ENCODE measurements at regions not wholly inside any gene's neighbourhood (a gene's known extent, or its start where the extent isn't known, plus 50 kb on each side); places are given as distances from the start of the nearest gene placed in this dataset.

DNA sequence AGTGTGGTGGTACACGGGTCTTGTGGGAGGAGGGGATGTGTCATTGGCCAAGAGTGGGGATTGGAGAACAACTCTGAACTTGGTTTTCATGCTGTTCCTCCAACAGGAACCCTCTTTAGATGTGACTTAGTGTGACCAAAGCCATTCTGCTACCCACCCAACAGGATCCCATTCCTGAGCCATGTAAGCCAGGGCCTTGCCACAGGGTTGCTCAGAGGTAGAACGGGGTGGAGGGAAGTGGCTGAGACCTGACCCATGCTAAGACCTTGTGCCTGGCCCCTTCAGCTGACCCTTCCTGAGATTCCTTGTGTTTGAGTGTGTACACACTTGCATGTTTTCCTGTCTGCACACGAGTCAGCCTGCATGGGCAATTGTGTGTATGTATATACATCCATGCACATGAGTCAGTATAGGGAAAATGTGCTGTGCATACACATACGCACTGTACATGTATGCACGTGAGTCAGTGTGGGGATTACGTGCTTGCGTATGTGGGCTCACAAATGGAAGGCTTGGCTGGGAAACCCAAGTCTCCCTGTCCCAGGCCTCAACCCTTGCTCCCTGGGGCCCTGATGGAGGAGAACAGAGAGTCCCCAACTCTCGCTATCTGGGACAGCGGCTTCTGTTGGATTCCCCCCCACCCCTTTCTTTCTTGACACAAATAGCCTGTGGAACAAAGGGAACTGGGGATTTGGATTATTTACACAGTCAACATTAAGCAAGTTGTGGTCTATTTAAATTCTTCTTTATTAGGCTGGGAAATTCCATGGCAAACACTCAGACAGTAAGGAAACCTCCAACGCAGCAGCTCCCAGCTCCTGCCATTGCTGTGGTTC lies 339.8 kb downstream of the DYSF start (continued):
- TF ChIP-seq, protein P1, sequence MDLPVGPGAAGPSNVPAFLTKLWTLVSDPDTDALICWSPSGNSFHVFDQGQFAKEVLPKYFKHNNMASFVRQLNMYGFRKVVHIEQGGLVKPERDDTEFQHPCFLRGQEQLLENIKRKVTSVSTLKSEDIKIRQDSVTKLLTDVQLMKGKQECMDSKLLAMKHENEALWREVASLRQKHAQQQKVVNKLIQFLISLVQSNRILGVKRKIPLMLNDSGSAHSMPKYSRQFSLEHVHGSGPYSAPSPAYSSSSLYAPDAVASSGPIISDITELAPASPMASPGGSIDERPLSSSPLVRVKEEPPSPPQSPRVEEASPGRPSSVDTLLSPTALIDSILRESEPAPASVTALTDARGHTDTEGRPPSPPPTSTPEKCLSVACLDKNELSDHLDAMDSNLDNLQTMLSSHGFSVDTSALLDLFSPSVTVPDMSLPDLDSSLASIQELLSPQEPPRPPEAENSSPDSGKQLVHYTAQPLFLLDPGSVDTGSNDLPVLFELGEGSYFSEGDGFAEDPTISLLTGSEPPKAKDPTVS (IDR thresholded peaks at IDR 0.05; ENCODE audit: low read depth, low read length) = no peak
- TF ChIP-seq, protein P2, sequence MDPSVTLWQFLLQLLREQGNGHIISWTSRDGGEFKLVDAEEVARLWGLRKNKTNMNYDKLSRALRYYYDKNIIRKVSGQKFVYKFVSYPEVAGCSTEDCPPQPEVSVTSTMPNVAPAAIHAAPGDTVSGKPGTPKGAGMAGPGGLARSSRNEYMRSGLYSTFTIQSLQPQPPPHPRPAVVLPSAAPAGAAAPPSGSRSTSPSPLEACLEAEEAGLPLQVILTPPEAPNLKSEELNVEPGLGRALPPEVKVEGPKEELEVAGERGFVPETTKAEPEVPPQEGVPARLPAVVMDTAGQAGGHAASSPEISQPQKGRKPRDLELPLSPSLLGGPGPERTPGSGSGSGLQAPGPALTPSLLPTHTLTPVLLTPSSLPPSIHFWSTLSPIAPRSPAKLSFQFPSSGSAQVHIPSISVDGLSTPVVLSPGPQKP (IDR thresholded peaks at IDR 0.05; ENCODE audit: low read depth, low read length) = no peak
- TF ChIP-seq, protein P3, sequence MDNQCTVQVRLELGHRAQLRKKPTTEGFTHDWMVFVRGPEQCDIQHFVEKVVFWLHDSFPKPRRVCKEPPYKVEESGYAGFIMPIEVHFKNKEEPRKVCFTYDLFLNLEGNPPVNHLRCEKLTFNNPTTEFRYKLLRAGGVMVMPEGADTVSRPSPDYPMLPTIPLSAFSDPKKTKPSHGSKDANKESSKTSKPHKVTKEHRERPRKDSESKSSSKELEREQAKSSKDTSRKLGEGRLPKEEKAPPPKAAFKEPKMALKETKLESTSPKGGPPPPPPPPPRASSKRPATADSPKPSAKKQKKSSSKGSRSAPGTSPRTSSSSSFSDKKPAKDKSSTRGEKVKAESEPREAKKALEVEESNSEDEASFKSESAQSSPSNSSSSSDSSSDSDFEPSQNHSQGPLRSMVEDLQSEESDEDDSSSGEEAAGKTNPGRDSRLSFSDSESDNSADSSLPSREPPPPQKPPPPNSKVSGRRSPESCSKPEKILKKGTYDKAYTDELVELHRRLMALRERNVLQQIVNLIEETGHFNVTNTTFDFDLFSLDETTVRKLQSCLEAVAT (IDR thresholded peaks at IDR 0.05) = no peak
- TF ChIP-seq SUPT20H (IDR thresholded peaks at IDR 0.05; ENCODE audit: borderline replicate concordance, control insufficient read depth, low read depth, low read length) (no peak), ZNF24 (IDR thresholded peaks at IDR 0.05) (no peak), FOXK2 (IDR thresholded peaks at IDR 0.05) (no peak), MEF2B (IDR thresholded peaks at IDR 0.05; ENCODE audit: partially characterized antibody, poor library complexity, severe bottlenecking) (no peak)
- TF ChIP-seq, protein P4, sequence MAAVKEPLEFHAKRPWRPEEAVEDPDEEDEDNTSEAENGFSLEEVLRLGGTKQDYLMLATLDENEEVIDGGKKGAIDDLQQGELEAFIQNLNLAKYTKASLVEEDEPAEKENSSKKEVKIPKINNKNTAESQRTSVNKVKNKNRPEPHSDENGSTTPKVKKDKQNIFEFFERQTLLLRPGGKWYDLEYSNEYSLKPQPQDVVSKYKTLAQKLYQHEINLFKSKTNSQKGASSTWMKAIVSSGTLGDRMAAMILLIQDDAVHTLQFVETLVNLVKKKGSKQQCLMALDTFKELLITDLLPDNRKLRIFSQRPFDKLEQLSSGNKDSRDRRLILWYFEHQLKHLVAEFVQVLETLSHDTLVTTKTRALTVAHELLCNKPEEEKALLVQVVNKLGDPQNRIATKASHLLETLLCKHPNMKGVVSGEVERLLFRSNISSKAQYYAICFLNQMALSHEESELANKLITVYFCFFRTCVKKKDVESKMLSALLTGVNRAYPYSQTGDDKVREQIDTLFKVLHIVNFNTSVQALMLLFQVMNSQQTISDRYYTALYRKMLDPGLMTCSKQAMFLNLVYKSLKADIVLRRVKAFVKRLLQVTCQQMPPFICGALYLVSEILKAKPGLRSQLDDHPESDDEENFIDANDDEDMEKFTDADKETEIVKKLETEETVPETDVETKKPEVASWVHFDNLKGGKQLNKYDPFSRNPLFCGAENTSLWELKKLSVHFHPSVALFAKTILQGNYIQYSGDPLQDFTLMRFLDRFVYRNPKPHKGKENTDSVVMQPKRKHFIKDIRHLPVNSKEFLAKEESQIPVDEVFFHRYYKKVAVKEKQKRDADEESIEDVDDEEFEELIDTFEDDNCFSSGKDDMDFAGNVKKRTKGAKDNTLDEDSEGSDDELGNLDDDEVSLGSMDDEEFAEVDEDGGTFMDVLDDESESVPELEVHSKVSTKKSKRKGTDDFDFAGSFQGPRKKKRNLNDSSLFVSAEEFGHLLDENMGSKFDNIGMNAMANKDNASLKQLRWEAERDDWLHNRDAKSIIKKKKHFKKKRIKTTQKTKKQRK (IDR thresholded peaks at IDR 0.05; ENCODE audit: low read depth, low read length) = no peak
- TF ChIP-seq, protein P5, sequence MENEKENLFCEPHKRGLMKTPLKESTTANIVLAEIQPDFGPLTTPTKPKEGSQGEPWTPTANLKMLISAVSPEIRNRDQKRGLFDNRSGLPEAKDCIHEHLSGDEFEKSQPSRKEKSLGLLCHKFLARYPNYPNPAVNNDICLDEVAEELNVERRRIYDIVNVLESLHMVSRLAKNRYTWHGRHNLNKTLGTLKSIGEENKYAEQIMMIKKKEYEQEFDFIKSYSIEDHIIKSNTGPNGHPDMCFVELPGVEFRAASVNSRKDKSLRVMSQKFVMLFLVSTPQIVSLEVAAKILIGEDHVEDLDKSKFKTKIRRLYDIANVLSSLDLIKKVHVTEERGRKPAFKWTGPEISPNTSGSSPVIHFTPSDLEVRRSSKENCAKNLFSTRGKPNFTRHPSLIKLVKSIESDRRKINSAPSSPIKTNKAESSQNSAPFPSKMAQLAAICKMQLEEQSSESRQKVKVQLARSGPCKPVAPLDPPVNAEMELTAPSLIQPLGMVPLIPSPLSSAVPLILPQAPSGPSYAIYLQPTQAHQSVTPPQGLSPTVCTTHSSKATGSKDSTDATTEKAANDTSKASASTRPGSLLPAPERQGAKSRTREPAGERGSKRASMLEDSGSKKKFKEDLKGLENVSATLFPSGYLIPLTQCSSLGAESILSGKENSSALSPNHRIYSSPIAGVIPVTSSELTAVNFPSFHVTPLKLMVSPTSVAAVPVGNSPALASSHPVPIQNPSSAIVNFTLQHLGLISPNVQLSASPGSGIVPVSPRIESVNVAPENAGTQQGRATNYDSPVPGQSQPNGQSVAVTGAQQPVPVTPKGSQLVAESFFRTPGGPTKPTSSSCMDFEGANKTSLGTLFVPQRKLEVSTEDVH (IDR thresholded peaks at IDR 0.05; ENCODE audit: low read depth, partially characterized antibody) = no peak

Data from GM12878 (cell line).